ENCODE measurements at regions not wholly inside any gene's neighbourhood (a gene's known extent, or its start where the extent isn't known, plus 50 kb on each side); places are given as distances from the start of the nearest gene placed in this dataset.
"Not testable (repeated sequence)": the region's sequence is repeated elsewhere in the genome, so short reads cannot be mapped to it uniquely, and the experiment has no call there.

DNA sequence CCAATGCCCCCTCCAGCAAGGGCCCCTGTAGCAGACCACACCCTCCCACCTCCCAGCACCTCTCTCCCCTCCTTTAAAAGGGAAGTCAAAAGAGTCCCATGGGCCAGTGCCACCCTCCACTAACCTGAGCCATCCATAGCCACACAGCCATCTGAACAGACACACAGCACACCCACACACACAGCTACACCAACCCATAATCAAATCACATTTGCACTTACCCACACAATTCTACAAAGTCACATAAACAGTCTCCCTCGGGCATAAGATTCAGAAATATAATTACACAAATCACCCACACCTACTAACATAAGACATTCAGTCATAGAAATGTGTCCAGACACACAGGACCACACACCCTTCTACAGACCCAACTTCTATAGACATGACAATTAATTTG, 96.3 kb downstream of the HIF1AN start:
- ATAC-seq (no peak), DNase-seq (no peak)
- intact Hi-C loops (cut with DNase I): no loop called here
- no peak overlapping the region for H3K4me3 ChIP-seq
- TF ChIP-seq CTCF (IDR thresholded peaks at IDR 0.05): no peak
- H3K36me3 ChIP-seq: no peaks in the 10 kb centered on the region
- peaks cover 41% of the 10 kb centered on the region for H3K27me3 ChIP-seq (ENCODE audit: low read depth)
- no peak overlapping the region for H3K27ac ChIP-seq
- H3K9me3 ChIP-seq: no peaks in the 10 kb centered on the region
- H3K4me1 ChIP-seq: no peaks in the 10 kb centered on the region

DNA sequence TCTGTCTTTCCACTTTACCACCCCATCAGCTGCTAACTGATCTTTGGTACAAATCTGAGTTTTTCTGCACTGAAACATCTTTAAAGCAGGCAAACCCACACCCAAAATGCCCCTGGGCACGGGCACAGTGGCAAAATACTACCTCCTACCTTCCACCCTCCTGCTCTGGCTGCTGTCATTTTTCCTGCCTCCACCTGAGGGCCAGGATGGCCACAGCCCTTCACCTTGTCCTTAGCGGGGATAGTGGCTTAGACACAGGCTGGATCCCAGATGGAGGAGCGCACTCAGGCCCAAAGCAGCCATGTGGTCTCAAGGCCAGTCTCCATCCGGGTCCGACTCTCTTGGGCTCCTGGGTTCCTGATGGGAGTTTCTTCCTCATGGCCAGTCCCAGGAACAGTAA, 98.3 kb downstream of the HIF1AN start:
- no peak for ATAC-seq
- Histone ChIP-seq H3K4me1 (no peaks in the 10 kb centered on the region), H3K4me3 (no peak overlapping the region), H3K27ac (no peak overlapping the region), H3K9me3 (no peaks in the 10 kb centered on the region), H3K36me3 (no peaks in the 10 kb centered on the region), H3K27me3 (ENCODE audit: low read depth) (peaks cover 41% of the 10 kb centered on the region)
- DNase-seq: no peak
- intact Hi-C loops (cut with DNase I): no loop called here
- TF ChIP-seq CTCF (IDR thresholded peaks at IDR 0.05): no peak

DNA sequence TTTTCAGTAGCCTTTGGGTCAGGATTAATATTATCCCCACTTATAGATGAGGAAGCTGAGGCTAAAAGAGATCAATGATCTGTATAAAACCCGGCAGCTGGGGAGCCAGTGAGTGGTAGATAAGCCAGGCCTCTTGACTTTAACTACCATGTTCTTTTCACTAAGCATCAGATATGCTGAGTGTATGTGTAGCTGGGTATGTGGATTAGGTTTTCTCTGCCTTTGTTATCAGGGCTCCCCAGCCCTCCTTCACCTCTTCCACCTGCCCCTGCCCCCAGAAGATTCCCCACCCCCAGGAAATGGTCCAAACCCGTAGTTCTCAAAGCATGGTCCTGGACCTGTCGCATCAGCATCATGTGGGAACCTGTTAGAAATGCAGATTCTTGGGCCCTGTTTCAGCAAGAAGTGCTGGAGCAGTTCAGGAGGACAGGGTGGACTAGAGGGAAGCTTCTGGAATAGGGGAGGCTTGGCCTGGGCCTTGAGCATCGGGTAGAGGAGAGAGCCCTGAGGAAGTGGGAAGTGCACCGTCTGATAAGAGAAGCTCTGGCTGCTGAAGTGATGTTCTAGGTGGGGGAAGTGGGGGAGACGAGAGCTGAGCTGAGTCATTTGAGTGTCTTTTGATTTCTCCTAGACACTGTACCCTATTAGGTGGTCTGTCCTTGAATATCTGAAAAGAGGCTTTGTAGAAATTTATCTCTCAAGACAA, 101.3 kb downstream of the HIF1AN start:
- ATAC-seq (no peak), DNase-seq (no peak)
- H3K4me3 ChIP-seq: no peak overlapping the region
- peaks cover 60% of the 10 kb centered on the region for H3K27me3 ChIP-seq (ENCODE audit: low read depth)
- no peaks in the 10 kb centered on the region for H3K36me3 ChIP-seq
- no peak overlapping the region for H3K27ac ChIP-seq
- no peak for TF ChIP-seq CTCF (IDR thresholded peaks at IDR 0.05)
- no peaks in the 10 kb centered on the region for H3K4me1 ChIP-seq
- intact Hi-C loops (cut with DNase I): no loop called here
- no peaks in the 10 kb centered on the region for H3K9me3 ChIP-seq

GRCh38 chr10:100637785-100638184, 102.0 kb downstream of the HIF1AN start:
- no peaks in the 10 kb centered on the region for H3K4me1 ChIP-seq
- H3K4me3 ChIP-seq: no peak overlapping the region
- H3K27me3 ChIP-seq (ENCODE audit: low read depth): peaks cover 64% of the 10 kb centered on the region
- H3K36me3 ChIP-seq: no peaks in the 10 kb centered on the region
- no peak for DNase-seq
- TF ChIP-seq CTCF (IDR thresholded peaks at IDR 0.05): no peak
- H3K27ac ChIP-seq: no peak overlapping the region
- ATAC-seq: peak; percentile 8 to 12
- intact Hi-C loops (cut with DNase I): no loop called here
- H3K9me3 ChIP-seq: no peaks in the 10 kb centered on the region

GRCh38 chr10:100638969-100639368, 103.2 kb downstream of the HIF1AN start:
- intact Hi-C loops (cut with DNase I); H3K36me3 ChIP-seq; H3K27ac ChIP-seq; H3K9me3 ChIP-seq; ATAC-seq; H3K4me3 ChIP-seq; H3K4me1 ChIP-seq; DNase-seq: not testable (repeated sequence)
- H3K27me3 ChIP-seq (ENCODE audit: low read depth): peaks cover 62% of the 10 kb centered on the region

DNA sequence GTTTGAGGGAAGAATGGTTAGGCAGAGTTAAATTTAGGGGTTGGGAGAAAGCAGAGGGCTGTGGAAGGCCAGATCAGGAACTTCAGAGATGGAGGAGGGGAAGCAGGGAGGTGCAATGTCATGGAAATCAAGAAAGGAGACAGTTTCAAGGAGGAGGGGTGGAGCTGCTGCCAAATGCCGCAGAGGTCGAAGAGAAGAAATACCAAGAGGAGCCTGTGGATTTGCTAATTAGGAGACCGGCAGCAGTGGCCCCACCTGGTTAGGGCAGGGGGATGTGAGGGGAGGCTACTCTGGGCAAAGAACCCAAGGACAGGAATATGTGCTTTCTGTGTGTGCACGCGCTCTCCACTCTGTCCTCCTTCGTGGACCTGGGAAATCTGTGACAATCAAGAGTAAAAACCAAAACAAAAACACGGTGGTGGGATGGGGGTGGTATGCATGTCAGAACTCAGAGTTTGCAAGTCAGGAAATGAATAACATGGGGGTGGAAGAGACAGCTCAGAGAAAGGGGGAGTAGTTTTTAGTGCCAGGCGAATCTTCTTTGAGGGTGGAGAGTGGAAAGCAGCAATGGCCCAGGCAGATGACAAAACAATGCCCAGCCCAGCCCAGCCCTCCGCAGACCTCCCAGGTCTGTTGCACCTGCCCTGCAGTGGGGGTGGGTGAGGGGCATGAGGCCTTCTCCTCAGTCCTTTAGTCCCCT, 102.9 kb upstream of the PAX2 start:
- H3K27ac ChIP-seq: no peak overlapping the region
- ATAC-seq (no peak), DNase-seq (no peak)
- H3K4me3 ChIP-seq: no peak overlapping the region
- intact Hi-C loops (cut with DNase I): no loop called here
- H3K36me3 ChIP-seq: no peaks in the 10 kb centered on the region
- H3K27me3 ChIP-seq (ENCODE audit: low read depth): peaks cover 77% of the 10 kb centered on the region
- no peaks in the 10 kb centered on the region for H3K9me3 ChIP-seq
- no peaks in the 10 kb centered on the region for H3K4me1 ChIP-seq
- TF ChIP-seq CTCF (IDR thresholded peaks at IDR 0.05): no peak
